ENCODE measurements at regions not wholly inside any gene's neighbourhood (a gene's known extent, or its start where the extent isn't known, plus 50 kb on each side); places are given as distances from the start of the nearest gene placed in this dataset.
A peak's percentile ranks its signal among the peaks of the same experiment; 100 is the strongest.

DNA sequence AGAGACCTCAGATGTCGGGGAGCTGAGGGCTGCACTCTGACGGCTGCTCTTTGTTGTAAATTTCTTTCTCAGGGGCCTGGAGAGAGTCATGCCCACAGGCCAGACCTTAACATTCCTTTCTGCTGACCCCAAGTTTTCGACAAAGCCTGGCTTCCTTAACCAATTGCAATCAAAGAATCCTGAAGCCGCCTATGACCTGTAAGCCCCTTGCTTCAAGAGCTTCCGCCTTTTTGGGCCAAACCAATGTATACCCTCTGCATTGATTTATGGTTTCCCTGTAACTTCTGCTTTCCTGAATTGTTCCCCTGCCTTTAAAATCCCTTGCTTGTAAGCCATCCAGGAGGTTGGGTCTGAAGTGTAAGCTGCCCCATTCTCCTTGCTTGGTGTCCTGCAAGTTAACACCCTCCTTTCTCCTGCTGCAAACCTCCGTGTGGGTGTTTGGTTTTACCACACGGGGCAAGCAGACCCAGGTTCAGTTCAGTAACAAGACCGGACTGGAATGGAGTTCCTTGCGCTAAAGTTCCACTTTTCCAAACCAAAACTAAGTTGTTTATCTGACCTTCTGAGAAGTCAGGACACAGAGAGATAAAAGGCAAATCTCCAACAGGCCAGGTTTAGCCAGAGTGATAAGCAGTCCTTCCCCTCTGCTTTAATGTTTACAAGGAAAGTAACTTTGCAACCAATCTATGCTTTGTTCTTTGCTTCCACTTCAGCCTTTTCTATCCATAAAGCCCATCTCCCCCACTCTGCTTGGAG lies 141.6 kb downstream of the KCNJ12 start:
- intact Hi-C loops (cut with DNase I; ENCODE audit: low total_unique reads): no loop called here

GRCh38 chr17:21522755-21523336 lies 146.7 kb downstream of the KCNJ12 start:
- no peaks in the 10 kb centered on the region for H3K9me3 ChIP-seq
- H3K4me3 ChIP-seq: no peak overlapping the region
- no peaks in the 10 kb centered on the region for H3K27me3 ChIP-seq
- no peak overlapping the region for H3K27ac ChIP-seq
- TF ChIP-seq POLR2AphosphoS5 (IDR thresholded peaks at IDR 0.05) (no peak), POLR2A (IDR thresholded peaks at IDR 0.05) (no peak), EP300 (IDR thresholded peaks at IDR 0.05) (no peak), CTCF (IDR thresholded peaks at IDR 0.05) (no peak)
- DNase-seq: no peak
- peaks cover 0 to 26% (median 2%) of the 10 kb centered on the region in 4 donors for H3K4me1 ChIP-seq
- 84 to 93% (median 87%) methylated on average over 8 of the region's 8 CpGs for WGBS, 5 donors
- intact Hi-C loops (cut with DNase I; ENCODE audit: low total_unique reads): loop anchor here (10.0 kb wide), 1 partner anchor 408 kb away; no protein-coding TSS in a partner anchor
- no peaks in the 10 kb centered on the region for H3K36me3 ChIP-seq

More for the DNA sequence above, 141.6 kb downstream of the KCNJ12 start:
- Histone ChIP-seq H3K4me3 (no peak overlapping the region), H3K9me3 (no peaks in the 10 kb centered on the region), H3K27ac (no peak overlapping the region), H3K36me3 (no peaks in the 10 kb centered on the region), H3K4me1 (peaks cover 0 to 19% (median 9%) of the 10 kb centered on the region in 4 donors), H3K27me3 (no peaks in the 10 kb centered on the region)
- no peak for TF ChIP-seq POLR2AphosphoS5 (IDR thresholded peaks at IDR 0.05)
- TF ChIP-seq EP300 (IDR thresholded peaks at IDR 0.05): no peak
- no peak for TF ChIP-seq CTCF (IDR thresholded peaks at IDR 0.05)
- TF ChIP-seq POLR2A (IDR thresholded peaks at IDR 0.05): no peak
- WGBS, 5 donors: 43 to 52% (median 47%) methylated on average over 9 of the region's 9 CpGs
- no peak for DNase-seq

- 64 to 74% (median 71%) methylated on average over 7 of the region's 7 CpGs for WGBS, 5 donors
- Histone ChIP-seq H3K36me3 (no peaks in the 10 kb centered on the region), H3K27ac (peak overlapping the region in 1 of 5 donors; percentile 60), H3K4me1 (peaks cover 0 to 20% (median 0%) of the 10 kb centered on the region in 4 donors), H3K4me3 (no peak overlapping the region), H3K27me3 (no peaks in the 10 kb centered on the region), H3K9me3 (no peaks in the 10 kb centered on the region)
- DNase-seq: no peak
- intact Hi-C loops (cut with DNase I; ENCODE audit: low total_unique reads): loop anchor here (10.0 kb wide), 1 partner anchor 409 kb away; no protein-coding TSS in a partner anchor
- TF ChIP-seq POLR2A (IDR thresholded peaks at IDR 0.05): no peak
- no peak for TF ChIP-seq POLR2AphosphoS5 (IDR thresholded peaks at IDR 0.05)
- TF ChIP-seq CTCF (IDR thresholded peaks at IDR 0.05): no peak
These were observed 147.5 kb downstream of the KCNJ12 start for GRCh38 chr17:21523497-21524210.

GRCh38 chr17:21524211-21524591 lies 148.0 kb downstream of the KCNJ12 start:
- Histone ChIP-seq H3K27me3 (no peaks in the 10 kb centered on the region), H3K27ac (peak overlapping the region in 1 of 5 donors; percentile 60), H3K36me3 (no peaks in the 10 kb centered on the region), H3K9me3 (no peaks in the 10 kb centered on the region), H3K4me1 (peaks cover 0 to 15% (median 0%) of the 10 kb centered on the region in 4 donors), H3K4me3 (no peak overlapping the region)
- intact Hi-C loops (cut with DNase I; ENCODE audit: low total_unique reads): loop anchor here (10.0 kb wide), 1 partner anchor 409 kb away; no protein-coding TSS in a partner anchor
- DNase-seq: no peak
- TF ChIP-seq POLR2A (IDR thresholded peaks at IDR 0.05) (no peak), EP300 (IDR thresholded peaks at IDR 0.05) (no peak)
- WGBS, 5 donors: 63 to 75% (median 72%) methylated on average over 12 of the region's 12 CpGs

Data from stomach (tissue), 8 donors.